HepG2 (cell line): ENCODE measurements at regions not wholly inside any gene's neighbourhood (a gene's known extent, or its start where the extent isn't known, plus 50 kb on each side); places are given as distances from the start of the nearest gene placed in this dataset.
A peak's percentile ranks its signal among the peaks of the same experiment; 100 is the strongest.

ENCODE experiments used
- ARID3A ChIP-seq: IDR thresholded peaks from 2 replicates; pipeline ENCODE4 v1.6.1; 2012; ENCODE audit warnings: low read depth, low read length, improper control_type of control experiment
- ASH2L ChIP-seq: fragments of 300-600, 200-600 bp; sonication (generic); IDR thresholded peaks from 2 replicates; pipeline ENCODE4 v1.7.0; 2017; ENCODE audit warnings: low read depth, mild to moderate bottlenecking, moderate library complexity, mixed read lengths, low read length; ENCODE audit not compliant: insufficient read length
- ATAD3A ChIP-seq: sonication (generic); formaldehyde crosslinking; IDR thresholded peaks from 2 replicates; pipeline ENCODE4 v1.4.0; 2020; ENCODE audit warnings: missing genetic modification reagents
- BCL6 ChIP-seq: IDR thresholded peaks from 2 replicates; pipeline ENCODE4 v1.6.1; 2016; ENCODE audit warnings: missing genetic modification reagents, missing compliant biosample characterization
- CREB1 ChIP-seq, 2 experiments: fragments of 450-650 bp in 1 of 2; IDR thresholded peaks; 2 replicates each; pipeline ENCODE4 v1.6.1; 2016 to 2017; ENCODE audit warnings: control low read depth in 1 of 2, mild to moderate bottlenecking in 1 of 2, missing compliant biosample characterization in 1 of 2, missing genetic modification characterization in 1 of 2
- EP300 ChIP-seq, 3 experiments: sonication (generic) in 1 of 3; formaldehyde crosslinking in 1 of 3; IDR thresholded peaks; 2 replicates each; pipeline versions ENCODE4 v1.5.1 to v1.6.1; 2011 to 2020; ENCODE audit warnings: low read depth in 2 of 3, low read length in 2 of 3, borderline replicate concordance in 1 of 3, improper control_type of control experiment in 1 of 3, mild to moderate bottlenecking in 1 of 3, missing genetic modification reagents in 1 of 3, moderate library complexity in 1 of 3
- FOXP4 ChIP-seq: sonication (generic); formaldehyde crosslinking; IDR thresholded peaks from 2 replicates; pipeline ENCODE4 v1.4.0; 2020; ENCODE audit warnings: missing genetic modification reagents
- GTF3A ChIP-seq: sonication (generic); formaldehyde crosslinking; conservative IDR thresholded peaks from 2 replicates; pipeline ENCODE4 v1.4.0; 2020; ENCODE audit warnings: mild to moderate bottlenecking, missing genetic modification reagents
- ISL2 ChIP-seq: sonication (generic); formaldehyde crosslinking; IDR thresholded peaks from 2 replicates; pipeline ENCODE4 v1.5.0; 2020; ENCODE audit warnings: missing genetic modification reagents
- MAX ChIP-seq: IDR thresholded peaks from 2 replicates; pipeline ENCODE4 v1.6.1; 2012; ENCODE audit warnings: inconsistent platforms
- MTF2 ChIP-seq: sonication (generic); formaldehyde crosslinking; IDR thresholded peaks from 2 replicates; pipeline ENCODE4 v1.5.0; 2020; ENCODE audit warnings: missing genetic modification reagents, borderline replicate concordance
- NFE2L1 ChIP-seq: sonication (generic); formaldehyde crosslinking; IDR thresholded peaks from 2 replicates; pipeline ENCODE4 v1.4.0; 2020; ENCODE audit warnings: missing genetic modification reagents, mild to moderate bottlenecking, borderline replicate concordance
- NKX3-1 ChIP-seq: sonication (generic); formaldehyde crosslinking; IDR thresholded peaks from 2 replicates; pipeline ENCODE4 v1.5.0; 2020; ENCODE audit warnings: missing genetic modification reagents
- PLRG1 ChIP-seq: fragments of 450-650 bp; conservative IDR thresholded peaks from 2 replicates; pipeline ENCODE4 v1.6.1; 2016
- REPIN1 ChIP-seq: sonication (generic); formaldehyde crosslinking; IDR thresholded peaks from 2 replicates; pipeline ENCODE4 v1.8.0; 2022; ENCODE audit warnings: missing genetic modification reagents, low read depth, mild to moderate bottlenecking, borderline replicate concordance
- SATB2 ChIP-seq: sonication (generic); formaldehyde crosslinking; IDR thresholded peaks from 2 replicates; pipeline ENCODE4 v1.5.0; 2020; ENCODE audit warnings: missing genetic modification reagents
- SCMH1 ChIP-seq: sonication (generic); formaldehyde crosslinking; IDR thresholded peaks from 2 replicates; pipeline ENCODE4 v1.9.0; 2021; ENCODE audit warnings: missing genetic modification reagents, mild to moderate bottlenecking, borderline replicate concordance
- SSRP1 ChIP-seq: IDR thresholded peaks from 2 replicates; pipeline ENCODE4 v1.6.1; 2016; ENCODE audit warnings: control low read depth
- THAP11 ChIP-seq: IDR thresholded peaks from 2 replicates; pipeline ENCODE4 v1.6.1; 2016; ENCODE audit warnings: missing biosample characterization, missing genetic modification reagents
- ZBTB2 ChIP-seq: sonication (generic); formaldehyde crosslinking; IDR thresholded peaks from 2 replicates; pipeline ENCODE4 v1.8.0; 2022; ENCODE audit warnings: low read depth, missing genetic modification reagents
- ZBTB21 ChIP-seq: sonication (generic); formaldehyde crosslinking; IDR thresholded peaks from 2 replicates; pipeline ENCODE4 v1.4.0; 2020; ENCODE audit warnings: missing genetic modification reagents
- ZFAT ChIP-seq: sonication (generic); formaldehyde crosslinking; conservative IDR thresholded peaks from 2 replicates; pipeline ENCODE4 v1.8.1; 2023; ENCODE audit warnings: missing genetic modification reagents, inconsistent platforms
- ZFX ChIP-seq: sonication (generic); formaldehyde crosslinking; IDR thresholded peaks from 2 replicates; pipeline ENCODE4 v1.4.0; 2020; ENCODE audit warnings: mild to moderate bottlenecking, low read depth, missing genetic modification reagents, moderate library complexity
- ZNF24 ChIP-seq: fragments of 450-650 bp; IDR thresholded peaks from 2 replicates; pipeline ENCODE4 v1.6.1; 2017; ENCODE audit warnings: antibody characterized with exemption, mild to moderate bottlenecking
- ZNF382 ChIP-seq: sonication (generic); formaldehyde crosslinking; IDR thresholded peaks from 2 replicates; pipeline ENCODE4 v1.5.0; 2020; ENCODE audit warnings: missing genetic modification reagents, mild to moderate bottlenecking, borderline replicate concordance
- ZNF589 ChIP-seq: sonication (generic); formaldehyde crosslinking; conservative IDR thresholded peaks from 2 replicates; pipeline ENCODE4 v1.8.0; 2022; ENCODE audit warnings: mild to moderate bottlenecking, moderate library complexity, missing genetic modification reagents
- ZNF605 ChIP-seq: sonication (generic); formaldehyde crosslinking; IDR thresholded peaks from 2 replicates; pipeline ENCODE4 v1.8.0; 2022; ENCODE audit warnings: mild to moderate bottlenecking, missing genetic modification reagents
- ZNF629 ChIP-seq: sonication (generic); formaldehyde crosslinking; conservative IDR thresholded peaks from 2 replicates; pipeline ENCODE4 v1.5.0; 2020; ENCODE audit warnings: missing genetic modification reagents

- TF ChIP-seq REPIN1 (CRISPR knock-in tag) = peak; percentile 51; the same call in 1 of the 2 replicates
- TF ChIP-seq MTF2 (CRISPR knock-in tag) = no peak
- peak; percentile 49; the same call in 1 of the 2 replicates for TF ChIP-seq NKX3-1
- TF ChIP-seq BCL6 (CRISPR knock-in tag) = 0 out of 2 replicates have a peak, but pooled peaks have one; percentile 10
- TF ChIP-seq NFE2L1 (CRISPR knock-in tag) = no peak
- TF ChIP-seq ZFX (CRISPR knock-in tag) = peak; percentile 78
- no peak for TF ChIP-seq ZNF382 (CRISPR knock-in tag)
- TF ChIP-seq ZNF24 = no peak
- no peak for TF ChIP-seq ZFAT (CRISPR knock-in tag)
- TF ChIP-seq PLRG1 = no peak
- TF ChIP-seq EP300 (IDR thresholded peaks at IDR 0.05; ENCODE audit: low read depth in 2 of 2, low read length in 2 of 2) = peak in 1 of 2 experiments; percentile 56; a peak in 1 of 4 replicates
- TF ChIP-seq EP300 (CRISPR knock-in tag; IDR thresholded peaks at IDR 0.05; ENCODE audit: borderline replicate concordance) = no peak
- TF ChIP-seq ZBTB21 (CRISPR knock-in tag) = no peak
- TF ChIP-seq GTF3A = no peak
- no peak for TF ChIP-seq ATAD3A
- 0 out of 2 replicates have a peak, but pooled peaks have one; percentile 36 for TF ChIP-seq ARID3A
- TF ChIP-seq FOXP4 (CRISPR knock-in tag) = peak; percentile 28
- 0 out of 2 replicates have a peak, but pooled peaks have one; percentile 36 for TF ChIP-seq SATB2 (CRISPR knock-in tag)
- peak; percentile 36; the same call in 1 of the 2 replicates for TF ChIP-seq THAP11 (CRISPR knock-in tag)
- no peak for TF ChIP-seq SSRP1 (CRISPR knock-in tag)
- no peak for TF ChIP-seq SCMH1 (CRISPR knock-in tag)
- TF ChIP-seq CREB1 (IDR thresholded peaks at IDR 0.05) = no peak
- 0 out of 2 replicates have a peak, but pooled peaks have one; percentile 50 for TF ChIP-seq CREB1 (CRISPR knock-in tag; IDR thresholded peaks at IDR 0.05)
- no peak for TF ChIP-seq ZNF589 (CRISPR knock-in tag)
- TF ChIP-seq ASH2L = peak; percentile 89
- peak; percentile 96 for TF ChIP-seq MAX
- peak; percentile 25; the same call in 1 of the 2 replicates for TF ChIP-seq ISL2 (CRISPR knock-in tag)
- no peak for TF ChIP-seq ZBTB2
- no peak for TF ChIP-seq ZNF629
- TF ChIP-seq ZNF605 (CRISPR knock-in tag) = no peak
Measured at GRCh38 chr1:178021950-178022349, 52.1 kb upstream of the SEC16B start (continued).
